HL-60/S4 (cell line): ENCODE measurements at regions not wholly inside any gene's neighbourhood (a gene's known extent, or its start where the extent isn't known, plus 50 kb on each side); places are given as distances from the start of the nearest gene placed in this dataset.

Experiments used
- in situ Hi-C: fragments of 300-500 bp; cut with MboI; formaldehyde crosslinking; loops from 2 replicates; pipeline ENCODE4 v1.14.3; 2022; ENCODE audit warnings: low sequenced_read_pairs

DNA sequence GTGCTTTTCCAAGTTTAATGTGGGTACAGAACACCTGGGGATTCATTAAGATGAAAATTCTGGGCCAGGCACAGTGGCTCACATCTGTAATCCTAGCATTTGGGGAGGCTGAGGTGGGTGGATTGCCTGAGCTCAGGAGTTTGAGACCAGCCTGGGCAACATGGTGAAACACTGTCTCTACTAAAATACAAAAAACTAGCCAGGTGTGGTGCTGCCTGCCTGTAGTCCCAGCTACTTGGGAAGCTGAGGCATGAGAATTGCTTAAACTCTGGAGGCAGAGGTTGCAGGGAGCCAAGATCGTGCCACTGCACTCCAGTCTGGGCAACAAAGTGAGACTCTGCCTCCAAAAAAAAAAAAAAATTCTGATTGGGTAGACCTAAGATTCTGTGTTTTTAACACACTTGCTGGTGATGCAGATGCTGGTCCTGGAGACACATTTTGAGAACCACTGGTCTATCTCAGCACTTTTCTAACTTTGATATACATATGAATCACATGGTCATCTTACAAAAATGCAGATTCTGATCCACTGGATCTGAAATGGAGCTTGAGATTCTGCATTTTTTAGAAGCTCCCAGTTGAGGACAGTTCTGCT lies 223.8 kb upstream of the SATB1 start:
- in situ Hi-C loops = no loop called here

DNA sequence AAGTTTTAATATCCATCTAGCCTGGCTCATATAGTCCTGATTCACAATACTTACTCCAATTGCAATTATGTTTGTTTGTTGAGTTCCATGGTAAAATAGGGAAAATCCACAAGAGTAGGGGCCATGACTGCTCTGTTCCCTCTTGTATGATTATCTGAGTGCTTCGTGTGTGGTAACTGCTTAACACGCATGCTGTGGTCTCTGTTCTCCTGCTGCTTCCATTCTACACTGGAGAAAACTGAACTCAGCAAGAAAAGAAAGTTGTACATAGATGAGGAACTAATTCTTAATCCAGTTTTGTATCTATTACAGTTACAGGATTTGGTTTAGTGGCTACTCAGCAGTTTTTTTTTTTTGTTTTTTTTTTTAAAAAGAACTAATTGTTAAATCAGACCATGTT lies 223.0 kb upstream of the SATB1 start:
- in situ Hi-C loops = no loop called here

DNA sequence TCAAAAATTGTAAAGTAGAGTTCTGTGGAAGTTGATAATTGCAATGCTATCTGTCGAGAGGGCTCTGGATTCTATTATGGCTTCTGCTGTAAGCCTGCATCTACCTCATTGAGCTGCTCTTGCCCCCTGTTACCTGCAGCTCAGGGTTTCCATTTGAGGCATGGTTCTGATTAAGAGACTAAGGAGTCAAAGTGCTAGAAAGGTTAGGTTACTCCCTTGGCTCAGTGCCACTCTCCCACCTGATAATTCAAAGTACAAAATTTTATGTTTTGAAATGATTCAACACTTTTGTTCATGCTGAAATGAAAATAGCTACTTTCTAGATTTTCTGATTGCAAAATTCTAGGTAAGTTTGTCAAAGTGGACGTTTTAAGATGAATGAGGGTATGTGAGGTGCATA lies 220.5 kb upstream of the SATB1 start:
- in situ Hi-C loops = no loop called here

DNA sequence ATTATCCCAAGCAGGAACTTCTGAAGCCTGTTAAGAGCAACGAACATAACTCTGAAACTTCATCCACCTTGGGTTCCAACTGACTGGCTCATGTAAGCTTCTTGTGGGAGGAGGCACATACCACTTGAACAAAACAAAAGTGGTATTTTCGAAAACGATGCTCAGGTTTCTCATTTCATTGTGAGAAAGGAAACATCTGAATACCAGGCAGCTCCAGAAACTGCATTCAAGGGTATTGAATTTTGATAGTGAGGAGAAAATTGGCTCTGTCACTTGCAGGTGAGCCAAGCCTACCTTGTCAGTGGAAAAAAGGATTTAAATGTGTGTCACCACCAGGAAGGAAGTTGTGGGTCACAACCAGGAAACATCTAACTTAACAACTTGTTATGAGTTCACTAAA lies 218.1 kb upstream of the SATB1 start:
- in situ Hi-C loops = no loop called here

DNA sequence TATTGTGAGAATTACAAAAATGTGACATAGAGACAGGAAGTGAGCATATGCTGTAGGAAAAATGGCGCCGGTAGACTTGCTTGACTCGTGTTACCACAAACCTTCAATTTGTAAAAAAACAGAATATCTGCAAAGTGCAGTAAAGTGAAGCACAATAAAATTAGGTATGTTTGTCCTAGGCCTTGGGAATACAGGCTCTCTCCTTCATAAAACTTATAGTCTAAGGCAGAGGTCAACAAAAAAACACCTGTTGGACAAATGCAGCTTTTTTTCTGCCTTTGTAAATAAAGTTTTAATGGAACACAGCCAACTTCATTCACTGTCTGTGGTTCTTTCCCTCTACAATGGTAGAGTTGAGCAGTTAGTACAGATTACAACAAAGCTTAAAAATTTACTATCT lies 216.8 kb upstream of the SATB1 start:
- in situ Hi-C loops = no loop called here

- in situ Hi-C loops = no loop called here
These were observed 210.1 kb upstream of the SATB1 start for GRCh38 chr3:18635215-18635614.

GRCh38 chr3:18634461-18634860 lies 209.3 kb upstream of the SATB1 start:
- in situ Hi-C loops = no loop called here

DNA sequence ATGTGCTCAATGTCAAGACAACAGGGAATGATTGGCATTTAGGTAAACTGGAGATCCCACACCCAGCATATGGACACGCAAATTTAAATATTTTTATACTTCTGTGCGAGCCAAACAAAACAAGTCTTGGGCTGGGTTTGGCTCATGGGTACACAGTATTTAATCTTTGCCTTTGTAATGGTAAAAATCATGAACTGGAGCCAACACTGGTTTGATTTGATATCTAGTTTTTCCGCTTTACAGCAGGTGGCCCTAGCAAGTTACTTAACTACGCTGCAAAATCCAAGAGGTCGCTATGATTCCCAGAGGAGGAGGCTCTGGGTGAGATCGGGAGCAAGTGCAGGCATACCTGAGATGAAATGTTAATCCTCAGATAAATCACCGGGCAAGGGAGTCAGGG lies 207.9 kb upstream of the SATB1 start:
- in situ Hi-C loops = no loop called here

DNA sequence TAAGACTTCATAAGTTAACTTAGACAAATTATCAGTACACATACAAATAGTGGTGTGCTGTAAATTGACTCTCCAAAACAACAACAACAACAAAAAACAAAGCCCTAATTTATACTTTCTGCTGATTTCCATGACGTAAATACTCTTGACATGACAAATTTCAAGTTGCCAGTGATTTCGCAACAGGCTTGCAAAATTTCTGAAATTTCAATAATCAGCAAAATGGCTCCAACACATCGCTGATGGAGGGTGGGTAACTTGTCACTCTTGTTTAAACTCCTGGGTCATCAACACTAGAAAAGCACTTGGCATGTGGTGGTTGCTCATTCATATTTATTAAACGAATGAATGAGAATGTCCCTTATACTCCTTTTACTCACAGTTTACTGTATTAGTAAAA lies 205.2 kb upstream of the SATB1 start:
- in situ Hi-C loops = no loop called here

DNA sequence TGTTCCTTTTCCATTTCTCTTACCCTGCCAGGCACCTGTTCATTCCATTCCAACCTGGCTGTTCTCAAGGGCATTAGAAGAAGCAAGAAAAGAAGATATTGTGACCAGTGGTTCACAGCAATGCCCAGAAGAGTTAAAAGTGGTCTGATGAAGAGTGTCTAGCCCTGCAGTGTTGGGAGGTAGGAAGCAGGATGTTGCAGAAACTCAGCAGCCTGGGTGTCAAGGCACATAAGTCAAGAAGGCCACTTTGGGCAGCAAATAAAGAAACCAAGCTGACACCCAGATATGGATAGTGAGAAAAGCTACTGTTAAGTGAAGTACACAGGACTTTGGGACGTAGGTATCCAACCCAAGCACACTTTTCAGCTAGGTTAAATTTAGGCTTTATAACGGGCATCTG lies 199.9 kb upstream of the SATB1 start:
- in situ Hi-C loops = no loop called here

- in situ Hi-C loops = no loop called here
These were observed 198.1 kb upstream of the SATB1 start for GRCh38 chr3:18623220-18623619.

DNA sequence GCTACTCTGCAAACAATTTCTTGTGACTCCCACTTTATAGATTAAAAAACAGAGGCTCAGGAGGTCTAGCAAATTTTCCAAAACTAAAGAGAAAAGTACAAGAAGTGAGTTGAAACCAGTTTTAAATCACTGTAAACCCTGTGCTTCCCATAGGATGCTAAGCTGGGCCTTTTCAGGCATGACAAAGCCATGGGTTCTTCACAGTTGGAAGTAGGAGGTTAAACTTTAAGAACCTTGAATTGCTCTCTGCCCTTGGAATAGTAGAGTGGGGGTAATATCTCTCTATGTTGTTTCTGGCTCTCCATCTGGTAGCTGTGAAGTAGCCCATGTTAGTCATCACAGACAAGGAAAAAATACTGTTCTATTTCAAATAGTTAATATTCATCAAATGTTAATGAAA lies 193.6 kb upstream of the SATB1 start:
- in situ Hi-C loops = no loop called here

GRCh38 chr3:18611991-18612390 lies 186.9 kb upstream of the SATB1 start:
- in situ Hi-C loops = no loop called here

DNA sequence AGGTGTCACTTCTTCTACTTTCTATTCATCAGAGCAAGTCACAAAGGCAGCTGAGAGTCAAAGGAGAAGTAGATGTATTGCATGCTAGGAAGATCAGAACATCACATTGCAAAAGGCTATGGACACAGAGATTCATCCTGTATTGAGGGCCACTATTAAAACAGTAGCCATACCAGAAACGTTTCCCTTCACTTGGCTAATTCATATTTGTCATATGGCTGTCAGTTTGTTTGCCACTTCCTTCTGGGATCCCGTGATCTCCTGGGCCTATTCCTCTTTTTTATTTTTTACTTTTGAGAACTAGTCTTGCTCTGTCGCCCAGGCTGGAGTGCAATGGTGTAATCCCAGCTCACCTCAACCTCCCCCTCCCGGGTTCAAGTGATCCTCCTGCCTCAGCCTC lies 184.0 kb upstream of the SATB1 start:
- in situ Hi-C loops = no loop called here

GRCh38 chr3:18597919-18598318 lies 172.8 kb upstream of the SATB1 start:
- in situ Hi-C loops = no loop called here

DNA sequence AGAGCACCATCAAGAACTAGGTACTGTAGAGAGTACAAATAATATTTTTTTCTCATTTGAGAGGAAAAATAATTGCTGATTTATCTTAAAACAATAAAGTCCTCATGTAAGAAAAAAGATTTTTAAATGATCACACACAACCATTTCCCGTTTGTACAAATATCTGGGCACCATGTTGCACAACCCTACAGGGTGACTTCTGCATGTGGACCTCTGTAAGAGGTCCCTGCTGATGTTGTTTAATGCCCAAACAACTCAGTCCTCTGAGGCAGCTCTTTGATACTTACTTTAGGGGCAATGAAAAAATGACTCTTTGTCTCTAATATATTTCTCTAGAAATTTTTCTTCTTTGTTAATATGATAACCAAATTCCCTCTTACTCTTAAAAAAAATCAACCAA lies 168.1 kb upstream of the SATB1 start:
- in situ Hi-C loops = no loop called here

DNA sequence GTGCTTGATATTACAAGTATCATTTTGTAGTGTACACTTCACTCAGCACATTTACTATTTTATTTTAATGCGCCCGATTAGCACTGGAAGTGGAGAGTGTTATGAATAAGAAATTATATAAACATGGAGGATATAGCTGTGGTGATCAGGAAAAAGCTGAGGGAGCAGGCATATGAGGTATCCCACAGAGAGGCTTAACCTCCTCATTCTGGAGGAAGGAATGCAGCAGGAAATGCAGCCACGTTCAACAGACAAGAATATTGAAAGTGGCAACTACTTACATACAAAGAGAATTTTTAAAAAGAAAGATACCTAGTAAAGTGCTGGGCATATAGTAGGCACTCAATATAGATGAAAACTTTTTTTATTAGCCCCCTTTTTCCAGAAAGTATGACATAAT lies 166.0 kb upstream of the SATB1 start:
- in situ Hi-C loops = no loop called here

DNA sequence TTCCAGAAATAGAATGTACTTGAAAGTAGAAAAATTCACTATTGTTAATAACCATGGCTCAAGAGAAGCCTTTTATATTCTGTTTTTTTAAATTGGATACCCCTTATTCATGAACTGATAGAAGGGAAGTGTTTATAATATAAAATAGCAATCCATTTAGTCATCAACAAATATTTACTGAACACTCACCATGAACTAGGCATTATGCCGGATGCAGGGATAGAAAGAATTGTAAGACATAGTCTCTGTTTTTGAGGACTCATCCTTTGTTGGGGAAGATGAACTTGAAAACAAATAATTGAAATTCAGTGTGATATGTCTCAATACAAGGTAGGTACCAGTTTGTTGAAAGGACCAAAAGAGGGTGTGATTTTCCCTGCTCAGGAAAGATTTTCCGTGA lies 160.9 kb upstream of the SATB1 start:
- in situ Hi-C loops = no loop called here

DNA sequence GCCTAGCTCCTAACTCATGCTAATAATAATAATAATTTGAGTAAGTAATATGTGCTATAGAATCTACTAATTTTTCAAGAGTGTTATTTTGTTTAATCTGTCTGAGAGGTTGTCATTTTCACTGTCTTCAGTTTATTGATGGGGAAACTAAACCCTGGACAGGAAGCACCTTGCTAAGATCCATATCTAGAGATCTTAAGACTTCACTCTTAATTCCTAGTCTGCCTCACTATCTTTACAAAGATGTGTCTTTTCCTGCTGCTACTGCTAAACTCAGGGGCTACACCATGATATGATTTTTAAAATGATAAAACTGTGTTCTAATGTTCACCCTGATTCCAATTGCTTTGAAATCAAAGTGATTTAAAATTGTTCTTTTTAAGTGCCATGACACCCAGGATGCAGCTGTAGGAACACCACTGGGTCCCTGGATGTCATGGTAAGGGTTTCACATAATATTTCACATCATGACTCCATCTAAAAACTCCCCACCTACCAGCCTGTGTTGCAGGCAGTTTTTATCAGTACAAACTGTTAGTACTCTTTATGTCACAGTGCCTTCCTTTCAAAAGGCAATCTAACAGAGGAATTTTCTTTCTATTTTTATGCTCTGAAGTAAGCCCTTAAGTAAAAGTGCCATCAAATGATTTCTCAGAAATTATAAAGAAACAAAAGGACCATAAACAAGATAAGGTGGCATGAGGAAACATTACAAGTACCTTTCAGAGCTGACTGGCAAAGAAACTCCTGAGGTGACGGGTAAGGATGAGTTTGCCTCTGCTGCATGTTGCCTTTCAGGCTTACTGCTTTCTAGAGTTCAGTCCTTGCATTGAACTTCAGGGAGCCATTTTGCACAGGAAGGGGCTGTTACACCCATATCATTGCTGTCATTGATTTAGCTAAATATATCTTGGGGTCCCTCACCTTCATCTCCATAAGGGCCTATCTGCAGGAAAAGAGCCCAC lies 160.1 kb upstream of the SATB1 start:
- in situ Hi-C loops = no loop called here

GRCh38 chr3:18580268-18580667 lies 155.1 kb upstream of the SATB1 start:
- in situ Hi-C loops = no loop called here

DNA sequence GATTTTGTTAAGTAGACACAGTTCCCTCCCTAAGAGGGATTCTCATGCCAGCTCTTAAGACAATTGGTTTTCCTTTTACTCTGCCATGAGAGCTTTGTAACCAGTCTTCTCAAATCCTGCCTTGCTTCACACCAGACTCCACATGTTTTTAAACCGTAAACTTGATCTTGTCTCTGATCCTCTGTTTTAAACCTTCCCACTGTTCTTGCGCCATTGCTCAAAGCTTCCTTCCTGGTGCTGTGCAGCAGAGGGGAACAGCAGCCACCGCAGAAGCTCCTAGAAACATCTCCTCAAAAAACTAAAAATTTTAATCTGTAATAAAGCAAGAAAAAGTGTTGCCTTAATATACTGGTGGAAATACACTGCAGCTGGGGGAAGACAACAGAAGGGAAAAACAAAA lies 154.5 kb upstream of the SATB1 start:
- in situ Hi-C loops = no loop called here

GRCh38 chr3:18575573-18575972 lies 150.4 kb upstream of the SATB1 start:
- in situ Hi-C loops = no loop called here

DNA sequence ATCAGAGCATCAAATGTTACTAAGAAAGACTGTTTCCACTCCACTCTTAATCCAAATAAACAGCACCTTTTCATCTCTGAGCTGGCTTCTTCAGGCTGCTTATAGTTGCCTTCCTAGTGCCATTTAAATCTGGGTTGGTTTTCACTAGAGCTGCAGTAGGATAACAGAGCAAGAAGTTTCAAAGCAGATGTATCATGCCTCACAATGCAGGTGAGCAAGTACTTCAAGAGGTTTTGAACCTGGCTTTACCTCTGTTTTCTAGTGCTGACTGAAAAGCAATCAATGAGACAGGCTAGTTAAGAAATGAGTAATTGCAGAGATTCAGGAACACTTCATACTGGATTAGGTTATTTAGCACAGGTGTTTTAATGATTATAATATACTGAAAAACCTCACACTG lies 147.7 kb upstream of the SATB1 start:
- in situ Hi-C loops = no loop called here
